ENCODE measurements at regions not wholly inside any gene's neighbourhood (a gene's known extent, or its start where the extent isn't known, plus 50 kb on each side); places are given as distances from the start of the nearest gene placed in this dataset.

GRCh38 chr9:16143310-16143709 lies 590.5 kb downstream of the CCDC171 start:
- TF ChIP-seq, protein P1, sequence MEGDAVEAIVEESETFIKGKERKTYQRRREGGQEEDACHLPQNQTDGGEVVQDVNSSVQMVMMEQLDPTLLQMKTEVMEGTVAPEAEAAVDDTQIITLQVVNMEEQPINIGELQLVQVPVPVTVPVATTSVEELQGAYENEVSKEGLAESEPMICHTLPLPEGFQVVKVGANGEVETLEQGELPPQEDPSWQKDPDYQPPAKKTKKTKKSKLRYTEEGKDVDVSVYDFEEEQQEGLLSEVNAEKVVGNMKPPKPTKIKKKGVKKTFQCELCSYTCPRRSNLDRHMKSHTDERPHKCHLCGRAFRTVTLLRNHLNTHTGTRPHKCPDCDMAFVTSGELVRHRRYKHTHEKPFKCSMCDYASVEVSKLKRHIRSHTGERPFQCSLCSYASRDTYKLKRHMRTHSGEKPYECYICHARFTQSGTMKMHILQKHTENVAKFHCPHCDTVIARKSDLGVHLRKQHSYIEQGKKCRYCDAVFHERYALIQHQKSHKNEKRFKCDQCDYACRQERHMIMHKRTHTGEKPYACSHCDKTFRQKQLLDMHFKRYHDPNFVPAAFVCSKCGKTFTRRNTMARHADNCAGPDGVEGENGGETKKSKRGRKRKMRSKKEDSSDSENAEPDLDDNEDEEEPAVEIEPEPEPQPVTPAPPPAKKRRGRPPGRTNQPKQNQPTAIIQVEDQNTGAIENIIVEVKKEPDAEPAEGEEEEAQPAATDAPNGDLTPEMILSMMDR (IDR thresholded peaks at IDR 0.05) = no peak
- TF ChIP-seq POLR2A (IDR thresholded peaks at IDR 0.05) = no peak

Data from right lobe of liver (tissue), 4 donors.